Osteoblast (primary cell): ENCODE measurements at regions not wholly inside any gene's neighbourhood (a gene's known extent, or its start where the extent isn't known, plus 50 kb on each side); places are given as distances from the start of the nearest gene placed in this dataset.

Experiments used
- DNase-seq: peaks from one replicate; pipeline ENCODE4 v3.0.0; 2011; ENCODE audit warnings: low spot score, mixed read lengths; ENCODE audit not compliant: insufficient read length; ENCODE audit errors: missing footprints
- H2AFZ ChIP-seq: 2 replicates; pipeline ENCODE4 v1.6.0; 2011; ENCODE audit warnings: mild to moderate bottlenecking, low read length
- H3K27ac ChIP-seq: 2 replicates; pipeline ENCODE4 v1.5.1; 2011; ENCODE audit warnings: mild to moderate bottlenecking, low read depth, low read length, moderate library complexity
- H3K27me3 ChIP-seq: 2 replicates; pipeline ENCODE4 v1.6.0; 2012; ENCODE audit warnings: mild to moderate bottlenecking, control low read depth, inconsistent platforms, low read length, moderate library complexity; ENCODE audit not compliant: insufficient read depth
- H3K36me3 ChIP-seq: 2 replicates; pipeline ENCODE4 v1.5.1; 2011; ENCODE audit warnings: mild to moderate bottlenecking, low read length, control low read depth, moderate library complexity; ENCODE audit not compliant: insufficient read depth
- H3K4me1 ChIP-seq: 2 replicates; pipeline ENCODE4 v1.5.1; 2011; ENCODE audit warnings: mild to moderate bottlenecking, low read length, control low read depth, moderate library complexity; ENCODE audit not compliant: insufficient read depth
- H3K4me2 ChIP-seq: 2 replicates; pipeline ENCODE4 v1.6.0; 2011; ENCODE audit warnings: mild to moderate bottlenecking, low read length; ENCODE audit not compliant: insufficient read depth
- H3K4me3 ChIP-seq: fragments of 200-600 bp; sonication (generic); 3 replicates; pipeline ENCODE4 v1.5.1; 2012; ENCODE audit warnings: mild to moderate bottlenecking, low read length, inconsistent platforms; ENCODE audit not compliant: insufficient read depth
- H3K79me2 ChIP-seq: 2 replicates; pipeline ENCODE4 v1.6.0; 2012; ENCODE audit warnings: mild to moderate bottlenecking, low read length, control low read depth, inconsistent platforms; ENCODE audit not compliant: insufficient read depth
- H3K9me3 ChIP-seq: 2 replicates; pipeline ENCODE4 v1.5.1; 2011; ENCODE audit warnings: low read depth, low read length, control low read depth
- H4K20me1 ChIP-seq: 2 replicates; pipeline ENCODE4 v1.6.0; 2012; ENCODE audit warnings: mild to moderate bottlenecking, low read length, control low read depth; ENCODE audit not compliant: insufficient read depth
- CTCF ChIP-seq: IDR thresholded peaks from 2 replicates; pipeline ENCODE4 v1.5.1; 2011; ENCODE audit warnings: mild to moderate bottlenecking, low read depth, low read length, moderate library complexity; ENCODE audit errors: extremely low read depth

- no peak overlapping the region for H2AFZ ChIP-seq
- no peaks in the 10 kb centered on the region for H4K20me1 ChIP-seq
- no peak for DNase-seq
- H3K36me3 ChIP-seq, result no peaks in the 10 kb centered on the region
- no peaks in the 10 kb centered on the region for H3K4me1 ChIP-seq
- no peak overlapping the region for H3K27ac ChIP-seq
- H3K27me3 ChIP-seq, result no peaks in the 10 kb centered on the region
- no peak for TF ChIP-seq CTCF
- no peaks in the 10 kb centered on the region for H3K79me2 ChIP-seq
- no peak overlapping the region for H3K4me3 ChIP-seq
- H3K4me2 ChIP-seq, result no peak overlapping the region
- H3K9me3 ChIP-seq, result peaks cover 5% of the 10 kb centered on the region
Observed at GRCh38 chr3:86180696-86181095, 810.3 kb downstream of the VGLL3 start.

GRCh38 chr3:86178095-86178494 is 812.9 kb downstream of the VGLL3 start:
- H3K27ac ChIP-seq, result no peak overlapping the region
- no peaks in the 10 kb centered on the region for H3K9me3 ChIP-seq
- no peak overlapping the region for H3K4me3 ChIP-seq
- H3K4me1 ChIP-seq, result no peaks in the 10 kb centered on the region
- no peaks in the 10 kb centered on the region for H3K79me2 ChIP-seq
- H4K20me1 ChIP-seq, result no peaks in the 10 kb centered on the region
- H3K4me2 ChIP-seq, result no peak overlapping the region
- no peaks in the 10 kb centered on the region for H3K27me3 ChIP-seq
- H2AFZ ChIP-seq, result no peak overlapping the region
- no peak for DNase-seq
- TF ChIP-seq CTCF, result no peak
- H3K36me3 ChIP-seq, result no peaks in the 10 kb centered on the region

GRCh38 chr3:86176445-86176784 is 814.5 kb downstream of the VGLL3 start:
- Histone ChIP-seq H3K36me3 (no peaks in the 10 kb centered on the region), H2AFZ (no peak overlapping the region), H4K20me1 (no peaks in the 10 kb centered on the region), H3K79me2 (no peaks in the 10 kb centered on the region), H3K4me1 (no peaks in the 10 kb centered on the region), H3K27ac (no peak overlapping the region), H3K9me3 (no peaks in the 10 kb centered on the region), H3K27me3 (no peaks in the 10 kb centered on the region), H3K4me3 (no peak overlapping the region), H3K4me2 (no peak overlapping the region)
- no peak for TF ChIP-seq CTCF
- no peak for DNase-seq

GRCh38 chr3:86175593-86176444 is 815.1 kb downstream of the VGLL3 start:
- H3K4me2 ChIP-seq, result no peak overlapping the region

More at GRCh38 chr3:86175593-86176444, 815.1 kb downstream of the VGLL3 start:
- TF ChIP-seq CTCF, result no peak
- no peak overlapping the region for H3K4me3 ChIP-seq
- H3K36me3 ChIP-seq, result no peaks in the 10 kb centered on the region
- no peaks in the 10 kb centered on the region for H3K27me3 ChIP-seq
- H3K79me2 ChIP-seq, result no peaks in the 10 kb centered on the region
- no peaks in the 10 kb centered on the region for H4K20me1 ChIP-seq
- H3K4me1 ChIP-seq, result no peaks in the 10 kb centered on the region
- no peak overlapping the region for H3K27ac ChIP-seq
- no peak for DNase-seq
- H2AFZ ChIP-seq, result no peak overlapping the region
- no peaks in the 10 kb centered on the region for H3K9me3 ChIP-seq
